HL-60 (cell line): ENCODE measurements at regions not wholly inside any gene's neighbourhood (a gene's known extent, or its start where the extent isn't known, plus 50 kb on each side); places are given as distances from the start of the nearest gene placed in this dataset.

Experiments used
- DNase-seq, 2 experiments: peaks; one replicate each; pipeline ENCODE4 v3.0.0-alpha.2; 2010 to 2020; ENCODE audit warnings: low read depth in 1 of 2, low spot score in 1 of 2
- H3K27ac ChIP-seq: fragments of 250-450 bp; sonication (Bioruptor Pico); replicated peaks from 2 replicates; pipeline ENCODE4 v1.5.1; 2020; ENCODE audit warnings: mild to moderate bottlenecking, moderate library complexity
- H3K27me3 ChIP-seq: fragments of 250-450 bp; sonication (Bioruptor Pico); 2 replicates; pipeline ENCODE4 v1.5.1; 2021; ENCODE audit warnings: mild to moderate bottlenecking, moderate library complexity; ENCODE audit not compliant: insufficient read depth, poor library complexity, severe bottlenecking
- H3K4me3 ChIP-seq: replicated peaks from 2 replicates; pipeline ENCODE4 v1.5.1; 2011; ENCODE audit warnings: mild to moderate bottlenecking, control low read depth, low read length; ENCODE audit not compliant: insufficient read depth
- CTCF ChIP-seq: IDR thresholded peaks from one replicate; pipeline ENCODE4 v1.5.1; 2011; ENCODE audit warnings: low read length, control low read depth, inconsistent platforms; ENCODE audit not compliant: insufficient read depth
- GABPA ChIP-seq: IDR thresholded peaks from 2 replicates; pipeline ENCODE4 v1.6.1; 2012; ENCODE audit warnings: low read depth
- POLR2AphosphoS5 ChIP-seq: IDR thresholded peaks from 2 replicates; pipeline ENCODE4 v1.6.1; 2012; ENCODE audit warnings: low read depth
- REST ChIP-seq: IDR thresholded peaks from 2 replicates; pipeline ENCODE4 v1.6.1; 2012; ENCODE audit warnings: low read depth; ENCODE audit not compliant: insufficient replicate concordance
- SPI1 ChIP-seq: IDR thresholded peaks from 2 replicates; pipeline ENCODE4 v1.6.1; 2012; ENCODE audit warnings: low read depth, mild to moderate bottlenecking, borderline replicate concordance

GRCh38 chr6:126107475-126108166 is 121.3 kb downstream of the TRMT11 start:
- Histone ChIP-seq H3K27me3 (no peaks in the 10 kb centered on the region), H3K4me3 (no peak overlapping the region), H3K27ac (no peak overlapping the region)
- no peak for TF ChIP-seq GABPA
- no peak for TF ChIP-seq POLR2AphosphoS5
- no peak for TF ChIP-seq SPI1
- no peak for TF ChIP-seq CTCF
- TF ChIP-seq REST = no peak
- no peak for DNase-seq

- no peak for TF ChIP-seq CTCF
- TF ChIP-seq REST = no peak
- TF ChIP-seq GABPA = no peak
- TF ChIP-seq POLR2AphosphoS5 = no peak
- no peak for TF ChIP-seq SPI1
- no peaks in the 10 kb centered on the region for H3K27me3 ChIP-seq
- no peak for DNase-seq
Observed at GRCh38 chr6:126110512-126111270, 124.4 kb downstream of the TRMT11 start.

GRCh38 chr6:126111327-126111726 is 125.0 kb downstream of the TRMT11 start:
- no peak overlapping the region for H3K4me3 ChIP-seq
- DNase-seq = no peak
- H3K27me3 ChIP-seq = no peaks in the 10 kb centered on the region
- TF ChIP-seq SPI1 (no peak), CTCF (no peak), REST (no peak), POLR2AphosphoS5 (no peak), GABPA (no peak)
- H3K27ac ChIP-seq = no peak overlapping the region

More at GRCh38 chr6:126110512-126111270, 124.4 kb downstream of the TRMT11 start:
- Histone ChIP-seq H3K4me3 (no peak overlapping the region), H3K27ac (no peak overlapping the region)
